ENCODE measurements at regions not wholly inside any gene's neighbourhood (a gene's known extent, or its start where the extent isn't known, plus 50 kb on each side); places are given as distances from the start of the nearest gene placed in this dataset.

DNA sequence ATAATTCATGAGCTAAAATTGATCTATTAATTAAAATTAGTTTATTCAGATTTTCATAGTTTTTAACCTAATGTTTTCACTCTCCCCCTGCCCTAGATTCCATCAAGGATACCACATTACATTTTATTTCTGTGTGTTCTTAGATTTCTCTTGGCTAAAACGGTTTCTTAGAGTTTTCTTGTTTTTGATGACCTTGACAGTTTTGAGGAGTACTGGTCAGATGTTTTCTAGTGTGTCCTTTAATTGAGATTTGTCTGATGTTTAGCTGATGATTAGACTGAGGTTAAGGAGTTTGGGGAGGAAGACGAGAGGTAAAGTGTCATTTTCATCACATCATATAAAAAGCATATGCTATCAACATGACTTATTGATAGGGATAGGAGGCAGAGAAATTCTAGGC, 475.9 kb downstream of the SQOR start:
- DNase-seq (ENCODE audit: low spot score) = no peak

DNA sequence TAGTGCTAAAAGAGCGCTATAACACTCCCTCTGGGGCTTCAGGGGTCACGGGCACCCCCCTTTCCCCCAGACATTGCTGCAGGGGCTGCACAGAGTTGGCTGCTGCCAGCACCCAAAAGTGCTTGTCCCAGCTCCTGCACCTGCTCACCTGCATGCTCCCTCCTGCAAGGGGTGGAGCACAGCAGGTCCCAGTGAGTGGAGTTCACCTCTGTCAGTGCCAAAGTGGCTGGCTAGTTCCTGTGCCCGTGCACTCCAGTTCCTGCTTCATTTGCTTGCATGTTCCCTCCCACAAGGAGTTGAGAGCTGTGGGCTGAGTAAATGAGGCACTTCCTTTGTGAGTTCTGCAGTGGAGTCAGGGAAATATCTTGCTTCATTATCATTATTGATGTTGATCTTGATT, 476.9 kb downstream of the SQOR start:
- DNase-seq (ENCODE audit: low spot score) = no peak

DNA sequence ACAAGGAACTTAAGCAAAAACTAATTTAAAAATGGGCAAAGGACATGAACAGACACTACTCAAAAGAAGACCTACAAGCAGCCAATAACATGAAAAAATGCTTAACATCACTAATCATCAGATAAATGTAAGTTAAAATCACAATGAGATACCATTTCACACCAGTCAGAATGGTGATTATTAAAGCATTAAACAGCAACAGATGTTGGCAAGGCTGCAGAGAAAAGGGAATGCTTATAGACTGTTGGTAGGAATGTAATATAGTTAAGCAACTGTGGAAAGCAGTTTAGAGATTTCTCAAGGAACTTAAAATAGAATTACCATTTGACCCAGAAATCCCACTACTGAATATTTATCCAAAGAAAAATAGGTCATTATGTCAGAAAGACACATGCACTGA, 482.2 kb downstream of the SQOR start:
- no peak for DNase-seq (ENCODE audit: low spot score)

DNA sequence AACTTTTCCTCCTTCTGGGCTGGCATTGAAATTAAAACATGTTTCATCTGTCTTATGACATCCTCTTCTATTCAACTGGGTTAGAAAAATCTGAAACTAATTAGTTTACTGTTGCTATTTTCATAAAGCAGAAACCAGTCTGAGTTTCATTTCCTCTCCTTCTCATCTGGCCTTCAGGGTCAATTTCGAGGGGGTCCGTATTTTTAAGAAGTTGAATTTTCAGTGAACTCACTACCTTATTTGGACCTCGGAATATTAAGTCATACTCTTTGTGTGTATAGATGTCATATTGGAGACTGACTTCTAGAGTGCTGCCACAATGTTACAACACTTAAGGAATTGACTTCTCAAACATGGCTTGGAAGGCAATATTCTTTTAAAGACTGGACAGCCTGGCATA, 485.9 kb downstream of the SQOR start:
- DNase-seq (ENCODE audit: low spot score) = no peak

DNA sequence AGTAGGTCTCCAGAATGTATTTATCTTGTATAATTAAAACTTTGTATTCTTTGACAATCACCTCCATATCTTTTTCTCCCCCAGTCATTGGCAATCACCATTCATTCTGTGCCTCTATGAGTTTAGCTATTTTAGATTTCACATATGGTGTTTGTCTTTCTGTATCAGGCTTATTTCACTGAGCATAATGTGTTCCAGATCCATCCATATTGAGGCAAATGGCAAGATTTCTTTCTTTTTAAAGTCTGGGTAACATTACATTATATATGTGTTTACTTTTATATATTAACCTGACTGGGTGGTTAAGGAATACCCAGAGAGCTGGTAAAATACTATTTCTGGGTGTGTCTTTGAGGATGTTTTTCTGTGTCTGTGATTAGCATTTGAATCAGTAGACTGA, 486.6 kb downstream of the SQOR start:
- no peak for DNase-seq (ENCODE audit: low spot score)

GRCh38 chr15:46126581-46126980, 491.8 kb downstream of the SQOR start:
- DNase-seq (ENCODE audit: low spot score) = no peak

DNA sequence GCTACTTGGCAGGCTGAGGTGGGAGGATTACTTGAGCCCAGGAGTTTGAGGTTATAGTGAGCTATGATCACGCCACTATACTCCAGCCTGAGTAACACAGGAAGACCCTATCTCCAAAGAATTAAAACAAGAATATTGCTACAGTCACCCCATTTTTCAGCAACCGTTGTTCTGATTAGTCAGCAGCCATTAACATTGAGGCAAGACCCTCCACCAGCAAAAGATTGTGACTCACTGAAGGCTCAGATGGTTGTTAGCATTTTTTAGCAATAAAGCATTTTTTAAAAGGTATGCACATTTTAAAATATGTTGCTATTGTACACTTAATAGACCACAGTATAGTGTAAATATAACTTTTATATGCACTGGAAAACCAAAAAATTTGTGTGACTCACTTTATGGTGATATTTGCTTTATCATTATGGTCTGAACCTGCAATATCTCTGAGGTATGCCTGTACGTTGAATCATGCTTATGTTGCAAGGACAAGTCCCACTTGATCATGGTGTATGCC, 492.6 kb downstream of the SQOR start:
- DNase-seq (ENCODE audit: low spot score) = no peak

DNA sequence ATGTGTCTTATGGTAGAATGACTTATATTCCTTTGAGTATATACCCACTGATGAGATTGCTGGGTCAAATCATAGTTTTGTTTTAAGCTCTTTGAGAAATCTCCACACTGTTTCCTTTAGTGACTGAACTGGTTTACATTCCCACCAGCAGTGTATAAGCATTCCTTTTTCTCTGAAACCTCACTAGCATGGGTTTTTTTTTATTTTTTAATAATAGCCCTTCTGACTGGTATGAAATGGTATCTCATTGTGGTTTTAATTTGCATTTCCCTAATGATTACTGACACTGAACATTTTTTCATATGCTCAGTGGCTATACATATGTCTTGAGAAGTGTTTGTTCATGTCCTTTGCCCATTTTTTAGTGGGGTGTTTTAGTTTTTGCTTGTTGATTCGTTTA, 494.3 kb downstream of the SQOR start:
- no peak for DNase-seq (ENCODE audit: low spot score)

GRCh38 chr15:46131876-46132275, 497.0 kb downstream of the SQOR start:
- no peak for DNase-seq (ENCODE audit: low spot score)

DNA sequence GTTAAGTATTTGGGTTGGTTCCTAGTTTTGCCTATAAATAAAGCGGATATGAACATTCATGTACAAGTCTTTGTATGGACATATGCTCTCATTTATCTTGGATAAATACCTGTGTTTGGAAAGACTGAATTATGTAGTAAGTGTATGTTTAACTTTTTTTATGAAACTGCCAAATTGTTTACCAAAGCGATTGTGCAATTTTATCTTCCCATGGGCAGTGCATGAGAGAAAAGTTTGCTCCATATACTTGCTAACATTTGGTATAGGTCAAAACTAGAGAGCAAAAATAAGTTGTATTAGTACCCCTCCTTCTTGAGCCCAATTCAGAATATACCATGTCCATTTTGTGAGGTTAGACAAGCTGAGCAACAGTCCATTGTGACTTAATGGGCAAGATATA, 502.6 kb downstream of the SQOR start:
- no peak for DNase-seq (ENCODE audit: low spot score)

GRCh38 chr15:46146002-46146401, 511.2 kb downstream of the SQOR start:
- no peak for DNase-seq (ENCODE audit: low spot score)

DNA sequence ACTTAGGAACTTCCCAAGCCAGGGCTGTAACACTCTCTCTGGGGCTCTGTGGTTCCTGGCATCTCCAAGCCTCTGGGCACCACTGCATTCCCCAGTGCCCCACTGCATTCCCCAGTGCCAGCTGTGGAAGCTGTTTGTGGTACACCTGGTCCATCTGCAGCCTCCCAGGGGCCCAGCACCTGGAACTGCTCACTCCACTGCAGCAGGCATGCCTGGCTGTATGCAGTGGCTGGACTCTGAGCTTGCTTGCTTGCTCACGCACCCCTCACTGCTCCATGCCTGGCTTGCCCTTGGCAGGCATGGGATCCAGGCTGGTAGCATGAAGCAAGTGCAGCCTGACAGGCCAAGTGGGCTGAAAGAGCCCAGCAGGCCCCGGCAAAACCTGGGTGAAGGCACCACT, 512.1 kb downstream of the SQOR start:
- DNase-seq (ENCODE audit: low spot score) = no peak

GRCh38 chr15:46151786-46152185, 517.0 kb downstream of the SQOR start:
- no peak for DNase-seq (ENCODE audit: low spot score)

GRCh38 chr15:46166750-46167149, 531.9 kb downstream of the SQOR start:
- DNase-seq (ENCODE audit: low spot score) = no peak

- no peak for DNase-seq (ENCODE audit: low spot score)
Measured at GRCh38 chr15:46170326-46170725, 535.5 kb downstream of the SQOR start.

DNA sequence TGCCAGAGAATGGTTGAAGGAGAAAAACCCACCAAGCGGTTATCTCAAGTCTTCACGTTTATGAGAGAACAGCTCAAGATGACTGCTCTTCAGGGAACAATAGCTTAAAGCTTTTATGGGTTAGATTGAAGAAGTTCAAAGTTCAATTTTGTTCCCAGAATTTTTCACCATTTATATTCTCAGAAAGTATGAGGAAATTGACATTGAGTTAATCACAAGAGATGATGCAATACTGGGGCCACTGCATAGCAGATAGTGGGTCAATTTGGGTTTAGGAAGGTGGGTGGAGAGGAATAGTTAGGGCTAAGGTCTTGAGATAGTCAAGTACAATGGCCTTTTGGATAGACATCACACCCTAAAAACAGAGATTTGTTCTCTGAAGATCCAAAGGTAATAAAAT, 539.3 kb downstream of the SQOR start:
- no peak for DNase-seq (ENCODE audit: low spot score)

DNA sequence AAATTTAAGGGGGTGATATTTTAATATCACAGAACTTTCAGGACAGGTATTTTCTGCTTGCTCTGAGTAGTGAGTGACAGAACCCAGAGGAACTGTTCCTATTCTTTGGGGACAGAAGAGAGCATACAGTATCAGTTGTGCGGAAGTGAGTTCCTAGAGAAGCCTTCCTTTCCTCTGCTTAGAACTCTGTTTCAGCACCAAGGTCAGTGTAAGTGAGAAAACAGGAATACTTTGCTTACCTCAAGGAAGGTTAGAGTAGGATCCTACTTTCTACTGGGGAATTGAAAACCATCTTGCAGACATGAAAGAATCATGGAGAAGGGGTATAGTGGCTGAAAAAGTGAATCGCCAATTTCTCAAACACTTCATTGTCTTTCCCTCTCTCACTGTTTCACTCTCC, 542.4 kb downstream of the SQOR start:
- DNase-seq (ENCODE audit: low spot score) = no peak

DNA sequence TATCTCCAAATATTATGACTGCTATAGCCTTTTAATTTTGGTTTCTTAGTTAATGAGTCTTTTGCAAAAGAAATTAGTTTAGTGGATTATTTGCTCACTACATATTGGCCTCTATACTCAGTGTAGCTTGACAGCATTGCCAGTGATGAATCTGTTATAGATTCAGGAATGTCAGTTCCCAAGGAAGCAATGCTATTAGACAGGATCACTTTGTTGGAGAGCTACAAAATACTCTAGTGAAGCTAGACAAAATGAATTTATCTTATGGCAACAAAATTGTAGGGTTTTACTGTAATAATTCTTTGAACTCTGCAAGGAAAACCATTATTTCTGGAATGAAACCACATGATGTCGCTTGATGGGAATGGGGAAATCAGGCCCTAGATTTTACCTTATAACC, 543.3 kb downstream of the SQOR start:
- no peak for DNase-seq (ENCODE audit: low spot score)

GRCh38 chr15:46207341-46207740, 572.5 kb downstream of the SQOR start:
- DNase-seq (ENCODE audit: low spot score) = no peak

- DNase-seq (ENCODE audit: low spot score) = no peak
Measured at GRCh38 chr15:46213551-46213950, 578.7 kb downstream of the SQOR start.

GRCh38 chr15:46222826-46223225, 588.0 kb downstream of the SQOR start:
- no peak for DNase-seq (ENCODE audit: low spot score)

DNA sequence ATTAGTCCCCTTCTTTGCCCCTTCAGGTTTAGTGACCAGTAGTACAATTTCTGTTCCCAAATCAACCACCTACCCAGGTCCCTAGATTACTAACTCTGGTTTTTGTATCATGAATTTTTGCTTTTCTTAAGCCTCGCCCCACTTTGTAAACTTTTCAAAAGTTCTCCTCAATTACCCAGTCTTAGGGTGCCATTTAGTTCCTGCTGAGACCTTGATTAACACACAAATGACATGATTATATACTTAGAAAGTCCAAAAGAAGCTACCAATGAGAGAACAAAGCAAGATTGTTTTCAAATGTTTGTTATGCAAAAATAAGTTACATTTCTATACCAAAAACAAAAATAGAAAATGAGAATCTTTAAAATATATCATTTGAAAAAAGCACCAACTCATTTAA, 594.4 kb downstream of the SQOR start:
- DNase-seq (ENCODE audit: low spot score) = no peak

- no peak for DNase-seq (ENCODE audit: low spot score)
Measured at GRCh38 chr15:46231786-46232185, 597.0 kb downstream of the SQOR start.

- DNase-seq (ENCODE audit: low spot score) = no peak
Measured at GRCh38 chr15:46232471-46232870, 597.6 kb downstream of the SQOR start.

GRCh38 chr15:46242935-46243334, 608.1 kb downstream of the SQOR start:
- DNase-seq (ENCODE audit: low spot score) = no peak
